ENCODE measurements at regions not wholly inside any gene's neighbourhood (a gene's known extent, or its start where the extent isn't known, plus 50 kb on each side); places are given as distances from the start of the nearest gene placed in this dataset.

DNA sequence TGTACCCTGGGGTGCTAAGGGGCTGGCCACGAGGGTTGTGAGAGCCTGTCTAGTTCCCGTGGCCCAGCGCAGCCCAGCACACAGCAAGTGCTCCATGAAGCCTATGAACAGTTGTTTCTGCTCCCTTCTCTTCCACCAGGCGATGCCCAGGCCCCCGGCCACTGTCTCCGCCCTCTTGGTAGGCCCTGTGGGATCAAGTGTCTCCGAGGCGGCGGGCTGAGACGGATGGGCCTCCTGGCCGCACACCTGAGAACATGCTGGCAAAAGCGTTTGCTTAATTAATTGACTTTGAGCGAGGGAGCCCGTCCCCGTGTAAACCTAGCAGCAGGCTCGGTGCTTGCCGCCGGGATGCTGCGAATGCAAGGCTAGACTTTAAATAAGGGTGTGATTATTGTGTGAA lies 129.7 kb upstream of the GSE1 start:
- H3K4me3 ChIP-seq (ENCODE audit: low read depth, low read length), result no peak overlapping the region
- no peaks in the 10 kb centered on the region for H3K27me3 ChIP-seq (ENCODE audit: control insufficient read depth, insufficient read depth, low read length)
- ChIA-PET POLR2A (no interaction called here), CTCF (no interaction called here)
- TF ChIP-seq, protein P1, sequence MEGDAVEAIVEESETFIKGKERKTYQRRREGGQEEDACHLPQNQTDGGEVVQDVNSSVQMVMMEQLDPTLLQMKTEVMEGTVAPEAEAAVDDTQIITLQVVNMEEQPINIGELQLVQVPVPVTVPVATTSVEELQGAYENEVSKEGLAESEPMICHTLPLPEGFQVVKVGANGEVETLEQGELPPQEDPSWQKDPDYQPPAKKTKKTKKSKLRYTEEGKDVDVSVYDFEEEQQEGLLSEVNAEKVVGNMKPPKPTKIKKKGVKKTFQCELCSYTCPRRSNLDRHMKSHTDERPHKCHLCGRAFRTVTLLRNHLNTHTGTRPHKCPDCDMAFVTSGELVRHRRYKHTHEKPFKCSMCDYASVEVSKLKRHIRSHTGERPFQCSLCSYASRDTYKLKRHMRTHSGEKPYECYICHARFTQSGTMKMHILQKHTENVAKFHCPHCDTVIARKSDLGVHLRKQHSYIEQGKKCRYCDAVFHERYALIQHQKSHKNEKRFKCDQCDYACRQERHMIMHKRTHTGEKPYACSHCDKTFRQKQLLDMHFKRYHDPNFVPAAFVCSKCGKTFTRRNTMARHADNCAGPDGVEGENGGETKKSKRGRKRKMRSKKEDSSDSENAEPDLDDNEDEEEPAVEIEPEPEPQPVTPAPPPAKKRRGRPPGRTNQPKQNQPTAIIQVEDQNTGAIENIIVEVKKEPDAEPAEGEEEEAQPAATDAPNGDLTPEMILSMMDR (IDR thresholded peaks at IDR 0.05; ENCODE audit: insufficient read depth, low read depth, low read length), result no peak
- no peak for DNase-seq (ENCODE audit: low read depth)
- H3K36me3 ChIP-seq (ENCODE audit: control insufficient read depth, insufficient read depth, low read length), result no peaks in the 10 kb centered on the region; the same call in 1 of the 2 replicates

DNA sequence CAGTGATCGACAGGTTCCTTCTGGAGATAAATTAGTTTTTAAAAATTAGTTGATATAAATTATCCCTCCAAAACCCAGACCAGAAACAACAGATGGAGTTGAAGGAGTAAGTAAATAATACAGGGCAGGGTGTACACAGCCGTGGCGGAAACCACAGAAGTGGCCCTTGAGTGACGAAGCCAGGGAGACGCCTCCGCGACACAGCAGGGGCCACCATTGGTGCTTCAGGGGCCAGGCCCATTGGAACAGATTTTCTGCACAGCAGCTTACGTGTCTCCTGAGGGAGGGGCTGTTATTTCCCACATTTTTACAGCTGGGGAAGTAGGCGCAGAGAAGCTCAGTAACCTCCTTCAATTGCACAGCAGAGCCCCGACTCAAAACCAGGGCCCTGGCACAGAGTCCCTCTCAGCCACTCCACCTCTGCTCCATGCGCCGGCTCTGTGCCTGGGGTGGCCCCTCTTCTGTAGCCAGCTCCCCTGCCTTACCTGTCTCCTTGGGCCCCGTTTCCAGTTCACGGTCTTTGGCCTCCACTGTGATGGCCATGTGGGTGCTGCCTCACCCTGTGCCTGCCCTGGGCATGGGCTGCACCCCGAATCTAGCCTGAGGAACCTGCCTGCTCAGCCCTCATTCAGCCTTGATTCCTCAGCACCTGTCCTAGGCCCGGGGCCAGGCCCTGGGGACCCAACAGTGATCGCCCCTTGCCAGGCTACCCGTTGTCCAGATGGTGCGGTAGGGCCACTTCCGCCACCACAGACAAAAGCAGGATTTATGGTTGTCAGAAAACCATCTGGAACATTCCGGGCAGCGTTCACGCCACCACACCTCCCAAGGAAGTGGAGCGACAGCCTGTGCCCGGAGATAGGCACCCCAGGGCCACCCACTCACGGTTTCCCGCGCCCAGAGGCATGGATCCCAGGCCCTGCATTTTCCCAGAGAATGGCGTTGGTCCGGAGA lies 128.5 kb upstream of the GSE1 start:
- ChIA-PET CTCF (interaction anchor here (0.6 kb wide), 1 partner anchor 249 kb away, joined by 3 read pairs; no protein-coding TSS in a partner anchor), POLR2A (no interaction called here)
- H3K27me3 ChIP-seq (ENCODE audit: control insufficient read depth, insufficient read depth, low read length), result no peaks in the 10 kb centered on the region
- TF ChIP-seq, protein P1 (IDR thresholded peaks at IDR 0.05; ENCODE audit: insufficient read depth, low read depth, low read length), result no peak
- DNase-seq (ENCODE audit: low read depth), result no peak
- H3K4me3 ChIP-seq (ENCODE audit: low read depth, low read length), result no peak overlapping the region
- H3K36me3 ChIP-seq (ENCODE audit: control insufficient read depth, insufficient read depth, low read length), result no peaks in the 10 kb centered on the region; the same call in 1 of the 2 replicates

DNA sequence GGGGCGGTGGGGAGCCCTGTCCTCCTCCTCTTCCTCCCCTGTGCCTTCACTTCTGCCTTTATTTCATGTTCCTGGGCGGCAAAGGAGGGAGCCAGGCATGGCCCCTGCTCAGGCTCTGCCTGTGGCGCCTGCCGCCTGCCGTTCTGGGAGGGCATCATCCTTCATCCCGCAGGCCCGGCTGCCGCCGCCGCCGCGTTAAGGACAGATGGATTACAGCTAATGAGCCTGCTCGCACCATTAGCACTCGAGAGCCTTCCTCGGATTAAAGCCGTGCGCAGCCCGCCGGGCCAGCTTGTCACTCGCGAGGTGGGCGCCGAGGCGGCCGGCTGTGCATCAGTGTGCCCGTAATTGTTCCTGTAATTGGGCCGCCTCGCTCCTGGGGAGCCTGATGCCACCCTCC lies 127.7 kb upstream of the GSE1 start:
- H3K27me3 ChIP-seq (ENCODE audit: control insufficient read depth, insufficient read depth, low read length), result no peaks in the 10 kb centered on the region
- ChIA-PET CTCF (interaction anchor here (0.6 kb wide), 1 partner anchor 24 kb away, joined by 3 read pairs; no protein-coding TSS in a partner anchor), POLR2A (no interaction called here)
- no peak for DNase-seq (ENCODE audit: low read depth)
- TF ChIP-seq, protein P1 (IDR thresholded peaks at IDR 0.05; ENCODE audit: insufficient read depth, low read depth, low read length), result no peak
- H3K4me3 ChIP-seq (ENCODE audit: low read depth, low read length), result no peak overlapping the region
- H3K36me3 ChIP-seq (ENCODE audit: control insufficient read depth, insufficient read depth, low read length), result no peaks in the 10 kb centered on the region; the same call in 1 of the 2 replicates

DNA sequence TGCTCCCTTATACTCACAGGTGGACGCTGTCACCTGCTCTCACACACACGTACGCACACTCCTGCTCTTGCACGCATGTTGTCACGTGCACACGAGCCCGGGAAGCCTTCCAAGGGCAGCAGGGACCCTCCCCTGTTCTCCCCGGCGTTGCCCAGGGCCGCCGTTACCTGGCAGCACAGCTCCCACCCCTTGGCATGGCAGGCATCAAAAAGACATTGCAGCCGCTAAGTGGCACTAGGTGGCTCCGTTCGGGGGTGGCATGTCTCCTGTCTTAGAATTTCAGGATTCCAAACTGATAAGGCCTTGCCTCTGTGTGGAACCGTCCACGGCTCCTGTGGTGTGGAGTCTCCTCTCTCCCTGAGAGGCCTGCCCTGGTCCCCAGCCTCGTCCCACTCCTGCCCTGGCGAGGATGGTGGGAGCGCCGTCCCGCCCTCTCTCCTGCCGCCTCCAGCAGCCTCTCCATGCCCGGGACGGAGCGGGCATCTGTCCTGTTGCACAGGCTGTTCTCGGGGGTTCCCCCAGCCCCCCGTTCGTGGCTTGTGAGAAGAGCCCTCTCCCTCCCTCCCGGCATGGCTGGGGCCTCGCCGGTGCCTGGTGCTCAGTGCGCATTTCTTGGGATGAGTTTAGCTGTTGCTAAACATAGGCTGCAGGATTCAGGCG lies 126.7 kb upstream of the GSE1 start:
- Histone ChIP-seq H3K27me3 (ENCODE audit: control insufficient read depth, insufficient read depth, low read length) (no peaks in the 10 kb centered on the region), H3K4me3 (ENCODE audit: low read depth, low read length) (no peak overlapping the region), H3K36me3 (ENCODE audit: control insufficient read depth, insufficient read depth, low read length) (no peaks in the 10 kb centered on the region; the same call in 1 of the 2 replicates)
- CTCF ChIA-PET, result interaction anchor here (0.6 kb wide), 1 partner anchor 25 kb away, joined by 3 read pairs; no protein-coding TSS in a partner anchor
- TF ChIP-seq, protein P1 (IDR thresholded peaks at IDR 0.05; ENCODE audit: insufficient read depth, low read depth, low read length), result no peak
- DNase-seq (ENCODE audit: low read depth), result no peak
- POLR2A ChIA-PET, result no interaction called here

DNA sequence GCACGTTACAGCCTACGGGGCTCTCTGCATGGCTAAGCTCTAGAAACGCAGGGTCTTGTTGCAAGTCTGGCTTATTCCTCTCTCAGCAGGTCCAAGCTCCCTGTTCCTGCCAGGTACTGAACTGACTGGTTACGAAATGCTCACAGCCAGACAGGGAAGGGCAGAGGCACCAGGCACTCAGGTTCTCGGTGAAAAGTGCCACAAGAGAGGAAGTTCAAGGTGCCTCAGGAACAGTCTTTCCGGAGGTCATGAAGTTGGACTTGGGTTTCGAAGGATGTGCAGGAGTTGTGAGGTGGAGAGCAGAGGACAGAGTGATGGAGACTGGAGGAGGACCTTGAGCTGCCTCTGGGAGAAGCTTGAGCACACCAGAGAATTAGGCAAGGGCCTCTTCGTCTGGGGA lies 124.7 kb upstream of the GSE1 start:
- Histone ChIP-seq H3K4me3 (ENCODE audit: low read depth, low read length) (no peak overlapping the region), H3K36me3 (ENCODE audit: control insufficient read depth, insufficient read depth, low read length) (no peaks in the 10 kb centered on the region; the same call in 1 of the 2 replicates), H3K27me3 (ENCODE audit: control insufficient read depth, insufficient read depth, low read length) (no peaks in the 10 kb centered on the region)
- no peak for DNase-seq (ENCODE audit: low read depth)
- ChIA-PET POLR2A (no interaction called here), CTCF (interaction anchor here (1.4 kb wide), 1 partner anchor 15 kb away, joined by 3 read pairs; no protein-coding TSS in a partner anchor)
- TF ChIP-seq, protein P1 (IDR thresholded peaks at IDR 0.05; ENCODE audit: insufficient read depth, low read depth, low read length), result no peak

All from BJ (cell line).